ENCODE measurements at regions not wholly inside any gene's neighbourhood (a gene's known extent, or its start where the extent isn't known, plus 50 kb on each side); places are given as distances from the start of the nearest gene placed in this dataset.
"Not testable (repeated sequence)": the region's sequence is repeated elsewhere in the genome, so short reads cannot be mapped to it uniquely, and the experiment has no call there.

DNA sequence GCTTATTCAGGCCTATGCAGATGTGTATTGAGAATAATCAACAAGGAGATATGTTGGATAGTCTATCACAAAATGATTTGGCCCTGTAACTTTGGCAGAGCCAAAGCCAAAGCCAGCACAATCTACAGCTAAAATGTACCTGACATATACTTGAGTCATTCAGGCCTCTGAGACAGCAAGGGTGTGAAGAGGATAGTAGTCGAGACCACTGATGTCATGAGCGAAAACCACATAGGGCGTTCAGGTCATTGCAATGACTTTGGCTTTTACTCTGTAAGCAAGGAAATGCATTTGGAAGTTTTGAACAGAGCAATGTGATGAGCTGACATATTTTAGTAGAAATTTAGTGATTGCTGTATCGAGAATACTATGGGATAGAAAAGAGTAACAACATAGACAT, 579.6 kb downstream of the AMY1C start:
- Histone ChIP-seq H3K4me3 (ENCODE audit: low read length) (no peak overlapping the region), H3K9me3 (ENCODE audit: control insufficient read depth, low read depth, low read length) (no peaks in the 10 kb centered on the region), H3K27me3 (ENCODE audit: control insufficient read depth, insufficient read depth, low read length) (no peaks in the 10 kb centered on the region), H3K9ac (ENCODE audit: low read length) (no peak overlapping the region), H3K4me1 (ENCODE audit: control insufficient read depth, low read depth, low read length) (no peaks in the 10 kb centered on the region), H3K36me3 (ENCODE audit: control insufficient read depth, low read depth, low read length) (no peaks in the 10 kb centered on the region), H3K27ac (ENCODE audit: low read length) (no peak overlapping the region)

DNA sequence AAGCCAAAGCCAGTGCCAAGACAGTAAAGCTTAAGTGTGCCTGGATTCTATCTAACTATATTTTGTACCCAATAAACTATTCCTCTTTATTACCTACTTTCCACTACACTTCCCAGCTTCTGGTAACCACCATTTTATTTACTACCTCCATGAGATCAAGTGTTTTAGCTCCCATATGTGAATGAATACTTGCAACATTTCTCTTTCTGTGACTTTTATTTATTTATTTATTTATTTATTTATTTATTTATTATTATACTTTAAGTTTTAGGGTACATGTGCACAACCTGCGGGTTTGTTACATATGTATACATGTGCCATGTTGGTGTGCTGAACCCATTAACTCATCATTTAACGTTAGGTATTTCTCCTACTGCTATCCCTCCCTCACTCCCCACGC, 582.1 kb downstream of the AMY1C start:
- Histone ChIP-seq H3K4me1 (ENCODE audit: control insufficient read depth, low read depth, low read length) (no peaks in the 10 kb centered on the region), H3K27me3 (ENCODE audit: control insufficient read depth, insufficient read depth, low read length) (no peaks in the 10 kb centered on the region), H3K4me3 (ENCODE audit: low read length) (no peak overlapping the region), H3K9me3 (ENCODE audit: control insufficient read depth, low read depth, low read length) (no peaks in the 10 kb centered on the region), H3K9ac (ENCODE audit: low read length) (no peak overlapping the region), H3K27ac (ENCODE audit: low read length) (no peak overlapping the region), H3K36me3 (ENCODE audit: control insufficient read depth, low read depth, low read length) (no peaks in the 10 kb centered on the region)

DNA sequence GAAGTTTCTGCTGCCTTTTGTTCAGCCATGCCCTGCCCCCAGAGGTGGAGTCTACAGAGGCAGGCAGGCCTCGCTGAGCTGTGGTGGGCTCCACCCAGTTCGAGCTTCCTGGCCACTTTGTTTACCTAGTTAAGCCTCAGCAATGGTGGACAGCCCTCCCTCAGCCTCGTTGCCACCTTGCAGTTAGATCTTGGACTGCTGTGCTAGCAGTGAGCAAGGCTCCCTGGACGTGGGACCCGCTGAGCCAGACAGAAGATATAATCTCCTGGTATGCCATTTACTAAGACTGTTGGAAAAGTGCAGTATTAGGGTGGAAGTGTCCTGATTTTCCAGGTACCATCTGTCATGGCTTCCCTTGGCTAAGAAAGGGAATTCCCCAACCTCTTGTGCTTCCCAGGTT, 588.2 kb downstream of the AMY1C start:
- H3K9me3 ChIP-seq (ENCODE audit: control insufficient read depth, low read depth, low read length); H3K9ac ChIP-seq (ENCODE audit: low read length); H3K36me3 ChIP-seq (ENCODE audit: control insufficient read depth, low read depth, low read length); H3K4me1 ChIP-seq (ENCODE audit: control insufficient read depth, low read depth, low read length); H3K27me3 ChIP-seq (ENCODE audit: control insufficient read depth, insufficient read depth, low read length); H3K27ac ChIP-seq (ENCODE audit: low read length); H3K4me3 ChIP-seq (ENCODE audit: low read length): not testable (repeated sequence)

DNA sequence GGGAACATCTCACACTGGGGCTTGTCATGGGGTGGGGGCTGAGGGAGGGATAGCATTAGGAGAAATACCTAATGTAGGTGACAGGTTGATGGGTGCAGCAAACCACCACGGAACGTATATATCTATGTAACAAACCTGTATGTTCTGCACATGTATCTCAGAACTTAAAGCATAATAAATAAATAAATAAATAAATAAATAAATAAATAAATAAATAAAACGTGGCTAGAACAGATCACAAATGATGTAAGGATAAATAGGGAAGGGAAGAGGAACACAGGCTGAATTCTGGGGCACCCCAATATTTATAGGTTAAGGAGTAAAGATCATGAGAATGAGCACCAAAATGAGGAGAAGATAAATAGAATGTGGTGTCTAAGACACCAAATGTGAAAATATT, 592.2 kb downstream of the AMY1C start:
- no peaks in the 10 kb centered on the region for H3K36me3 ChIP-seq (ENCODE audit: control insufficient read depth, low read depth, low read length)
- no peak overlapping the region for H3K4me3 ChIP-seq (ENCODE audit: low read length)
- H3K9me3 ChIP-seq (ENCODE audit: control insufficient read depth, low read depth, low read length): no peaks in the 10 kb centered on the region
- no peak overlapping the region for H3K27ac ChIP-seq (ENCODE audit: low read length)
- no peak overlapping the region for H3K9ac ChIP-seq (ENCODE audit: low read length)
- H3K4me1 ChIP-seq (ENCODE audit: control insufficient read depth, low read depth, low read length): no peaks in the 10 kb centered on the region
- H3K27me3 ChIP-seq (ENCODE audit: control insufficient read depth, insufficient read depth, low read length): no peaks in the 10 kb centered on the region

DNA sequence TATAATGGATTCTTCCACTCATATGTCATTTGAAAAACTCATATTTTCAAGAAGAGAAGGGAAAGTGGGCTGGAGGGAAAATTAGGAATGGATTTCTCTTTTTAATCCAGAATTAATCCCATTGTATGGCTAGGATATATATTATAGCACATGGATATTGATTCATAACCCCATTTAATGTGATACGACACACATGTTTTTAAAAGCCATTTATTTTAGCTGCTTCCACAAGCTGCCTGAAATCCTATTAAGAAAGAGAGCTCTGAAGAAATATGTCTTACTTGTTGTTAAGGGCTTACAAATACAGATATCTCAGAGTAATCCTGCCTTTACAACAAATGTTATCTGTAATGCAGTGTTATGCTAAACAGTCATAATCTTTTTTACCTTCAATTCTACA, 598.6 kb downstream of the AMY1C start:
- Histone ChIP-seq H3K27ac (ENCODE audit: low read length) (no peak overlapping the region), H3K4me1 (ENCODE audit: control insufficient read depth, low read depth, low read length) (no peaks in the 10 kb centered on the region), H3K27me3 (ENCODE audit: control insufficient read depth, insufficient read depth, low read length) (no peaks in the 10 kb centered on the region), H3K4me3 (ENCODE audit: low read length) (no peak overlapping the region), H3K36me3 (ENCODE audit: control insufficient read depth, low read depth, low read length) (no peaks in the 10 kb centered on the region), H3K9ac (ENCODE audit: low read length) (no peak overlapping the region), H3K9me3 (ENCODE audit: control insufficient read depth, low read depth, low read length) (no peaks in the 10 kb centered on the region)

DNA sequence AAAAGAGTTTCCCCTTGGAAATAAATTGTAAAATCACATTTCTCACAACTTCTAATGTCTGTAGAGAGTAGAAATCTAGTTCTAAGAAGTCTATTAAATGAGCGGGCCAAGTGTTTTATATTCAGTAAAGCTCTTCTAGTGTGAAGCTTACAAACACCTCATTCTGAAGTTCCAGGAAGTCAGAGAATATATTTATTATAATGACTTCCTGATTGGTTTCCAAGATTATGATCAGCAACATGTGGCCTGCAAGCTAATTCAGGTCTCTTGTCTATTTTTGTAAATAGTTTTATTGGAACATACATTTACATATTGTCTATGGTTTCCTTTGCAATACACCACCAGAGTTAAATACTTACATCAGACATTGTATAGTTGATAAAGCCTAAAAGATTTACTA, 603.9 kb downstream of the AMY1C start:
- Histone ChIP-seq H3K36me3 (ENCODE audit: control insufficient read depth, low read depth, low read length) (no peaks in the 10 kb centered on the region), H3K4me1 (ENCODE audit: control insufficient read depth, low read depth, low read length) (no peaks in the 10 kb centered on the region), H3K27ac (ENCODE audit: low read length) (no peak overlapping the region), H3K9ac (ENCODE audit: low read length) (no peak overlapping the region), H3K9me3 (ENCODE audit: control insufficient read depth, low read depth, low read length) (no peaks in the 10 kb centered on the region), H3K27me3 (ENCODE audit: control insufficient read depth, insufficient read depth, low read length) (no peaks in the 10 kb centered on the region), H3K4me3 (ENCODE audit: low read length) (no peak overlapping the region)

DNA sequence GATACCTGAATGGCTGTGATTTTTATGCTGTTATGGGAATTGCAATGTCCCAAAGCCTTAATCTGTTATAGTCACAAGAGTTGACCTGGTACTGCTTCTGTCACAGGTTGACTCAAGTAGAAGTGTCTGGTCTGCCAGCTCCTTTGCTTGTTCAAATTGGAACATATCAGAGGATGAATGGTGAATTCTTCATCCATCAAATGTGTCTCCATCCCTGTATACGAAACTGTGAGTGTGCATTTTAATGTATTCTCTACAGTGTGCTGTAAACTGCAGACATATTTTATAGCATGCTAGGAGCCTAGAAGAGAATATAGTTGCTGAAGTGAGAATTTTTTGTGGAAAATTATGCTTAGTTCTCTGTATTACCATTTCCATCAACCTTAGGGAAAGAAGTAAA, 608.4 kb downstream of the AMY1C start:
- no peaks in the 10 kb centered on the region for H3K4me1 ChIP-seq (ENCODE audit: control insufficient read depth, low read depth, low read length)

DNA sequence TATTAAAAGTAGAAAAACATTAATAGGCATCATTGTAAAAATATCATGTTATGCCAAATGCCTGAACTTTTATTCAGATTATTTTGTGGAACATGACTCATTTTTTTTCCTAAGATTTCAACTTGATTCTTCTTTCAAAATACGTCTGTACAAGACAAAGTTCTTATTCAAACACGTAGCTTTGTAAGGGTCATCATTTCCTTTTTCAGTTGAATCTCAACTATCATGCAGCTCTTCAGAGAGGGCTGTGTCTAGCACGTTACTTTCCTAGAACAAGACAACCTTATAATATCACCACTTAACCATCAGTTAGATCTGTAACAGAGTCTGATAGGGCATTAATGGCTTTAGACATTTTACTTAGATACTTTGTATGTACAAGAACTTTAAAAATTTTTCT, 608.9 kb downstream of the AMY1C start:
- Histone ChIP-seq H3K4me1 (ENCODE audit: control insufficient read depth, low read depth, low read length) (no peaks in the 10 kb centered on the region), H3K27ac (ENCODE audit: low read length) (no peak overlapping the region), H3K4me3 (ENCODE audit: low read length) (no peak overlapping the region), H3K9me3 (ENCODE audit: control insufficient read depth, low read depth, low read length) (no peaks in the 10 kb centered on the region), H3K27me3 (ENCODE audit: control insufficient read depth, insufficient read depth, low read length) (no peaks in the 10 kb centered on the region), H3K9ac (ENCODE audit: low read length) (no peak overlapping the region), H3K36me3 (ENCODE audit: control insufficient read depth, low read depth, low read length) (no peaks in the 10 kb centered on the region)

More for the DNA sequence above, 608.4 kb downstream of the AMY1C start:
- Histone ChIP-seq H3K9ac (ENCODE audit: low read length) (no peak overlapping the region), H3K27me3 (ENCODE audit: control insufficient read depth, insufficient read depth, low read length) (no peaks in the 10 kb centered on the region), H3K27ac (ENCODE audit: low read length) (no peak overlapping the region), H3K9me3 (ENCODE audit: control insufficient read depth, low read depth, low read length) (no peaks in the 10 kb centered on the region), H3K36me3 (ENCODE audit: control insufficient read depth, low read depth, low read length) (no peaks in the 10 kb centered on the region), H3K4me3 (ENCODE audit: low read length) (no peak overlapping the region)

DNA sequence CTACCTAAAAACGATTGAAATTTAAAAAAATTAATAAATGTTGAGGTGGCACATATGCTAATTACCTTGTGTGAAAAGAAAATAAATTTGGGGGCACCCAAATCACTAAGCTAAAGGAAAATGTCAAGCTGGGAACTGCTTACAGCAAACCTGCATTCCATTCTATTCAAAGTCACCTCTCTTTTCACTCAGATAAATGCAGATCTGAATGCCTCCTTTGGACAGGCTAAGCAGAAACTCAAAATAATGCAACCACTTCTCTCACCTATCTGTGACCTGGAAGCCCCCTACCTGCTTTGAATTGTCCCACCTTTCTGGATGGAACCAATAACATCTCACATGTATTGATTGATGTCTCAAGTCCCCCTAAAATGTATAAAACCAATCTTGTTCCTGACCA, 628.7 kb downstream of the AMY1C start:
- no peak overlapping the region for H3K4me3 ChIP-seq (ENCODE audit: low read length)
- H3K27me3 ChIP-seq (ENCODE audit: control insufficient read depth, insufficient read depth, low read length): no peaks in the 10 kb centered on the region
- no peak overlapping the region for H3K27ac ChIP-seq (ENCODE audit: low read length)
- H3K36me3 ChIP-seq (ENCODE audit: control insufficient read depth, low read depth, low read length): no peaks in the 10 kb centered on the region
- H3K9me3 ChIP-seq (ENCODE audit: control insufficient read depth, low read depth, low read length): no peaks in the 10 kb centered on the region
- no peak overlapping the region for H3K9ac ChIP-seq (ENCODE audit: low read length)
- no peaks in the 10 kb centered on the region for H3K4me1 ChIP-seq (ENCODE audit: control insufficient read depth, low read depth, low read length)

DNA sequence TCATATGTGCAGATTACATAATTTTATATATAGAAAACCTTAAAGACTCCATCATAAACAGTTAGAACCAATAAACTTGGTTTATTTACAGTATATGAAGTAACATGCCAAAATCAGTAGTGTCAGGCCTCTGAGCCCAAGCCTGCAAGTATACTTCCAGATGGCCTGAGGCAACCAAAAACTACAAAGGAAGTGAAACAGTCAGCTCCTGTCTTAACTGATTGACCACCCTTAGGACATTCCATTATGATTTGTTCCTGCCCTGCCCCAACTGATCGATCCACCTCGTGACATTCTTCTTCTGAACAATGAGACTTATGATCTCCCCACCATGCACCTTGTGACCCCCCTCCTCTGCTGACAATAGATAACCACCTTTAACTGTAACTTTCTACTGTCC, 630.3 kb downstream of the AMY1C start:
- Histone ChIP-seq H3K4me3 (ENCODE audit: low read length) (no peak overlapping the region), H3K4me1 (ENCODE audit: control insufficient read depth, low read depth, low read length) (no peaks in the 10 kb centered on the region), H3K27ac (ENCODE audit: low read length) (no peak overlapping the region), H3K9me3 (ENCODE audit: control insufficient read depth, low read depth, low read length) (no peaks in the 10 kb centered on the region), H3K27me3 (ENCODE audit: control insufficient read depth, insufficient read depth, low read length) (no peaks in the 10 kb centered on the region), H3K36me3 (ENCODE audit: control insufficient read depth, low read depth, low read length) (no peaks in the 10 kb centered on the region), H3K9ac (ENCODE audit: low read length) (no peak overlapping the region)

DNA sequence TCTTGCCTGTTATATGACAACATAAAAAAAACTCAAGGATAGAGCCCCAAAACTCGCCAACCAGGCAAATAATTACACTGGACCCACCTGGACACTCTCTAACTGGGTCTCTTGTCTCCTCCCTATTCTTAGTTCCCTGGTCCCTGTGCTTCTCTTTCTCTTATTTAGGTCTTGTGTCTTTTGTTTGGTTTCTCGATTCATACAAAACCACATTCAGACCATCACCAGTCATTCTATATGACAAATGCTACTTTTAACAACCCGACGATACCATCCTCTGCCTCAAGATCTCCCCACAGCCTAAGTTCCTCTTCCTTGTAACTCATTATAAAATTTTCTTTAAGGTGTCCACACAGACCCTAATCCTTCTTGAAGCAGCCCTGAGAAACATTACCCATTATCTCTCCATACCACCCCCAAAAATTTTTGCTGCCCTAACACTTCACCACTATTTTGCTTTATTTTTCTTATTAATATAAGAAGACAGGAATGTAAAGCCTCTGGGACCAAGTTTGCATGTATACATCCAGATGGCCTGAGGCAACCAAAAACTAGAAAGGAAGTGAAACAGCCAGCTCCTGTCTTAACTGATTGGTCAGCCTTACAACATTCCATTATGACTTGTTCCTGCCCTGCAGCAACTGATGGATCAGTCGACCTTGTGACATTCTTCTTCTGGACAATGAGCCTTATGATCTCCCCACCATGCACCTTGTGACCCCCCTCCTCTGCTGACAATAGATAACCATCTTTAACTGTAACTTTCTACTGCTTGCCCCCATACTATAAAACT, 638.2 kb downstream of the AMY1C start:
- Histone ChIP-seq H3K4me1 (ENCODE audit: control insufficient read depth, low read depth, low read length) (no peaks in the 10 kb centered on the region), H3K9ac (ENCODE audit: low read length) (no peak overlapping the region), H3K36me3 (ENCODE audit: control insufficient read depth, low read depth, low read length) (no peaks in the 10 kb centered on the region), H3K4me3 (ENCODE audit: low read length) (no peak overlapping the region), H3K27ac (ENCODE audit: low read length) (no peak overlapping the region), H3K9me3 (ENCODE audit: control insufficient read depth, low read depth, low read length) (no peaks in the 10 kb centered on the region), H3K27me3 (ENCODE audit: control insufficient read depth, insufficient read depth, low read length) (no peaks in the 10 kb centered on the region)

DNA sequence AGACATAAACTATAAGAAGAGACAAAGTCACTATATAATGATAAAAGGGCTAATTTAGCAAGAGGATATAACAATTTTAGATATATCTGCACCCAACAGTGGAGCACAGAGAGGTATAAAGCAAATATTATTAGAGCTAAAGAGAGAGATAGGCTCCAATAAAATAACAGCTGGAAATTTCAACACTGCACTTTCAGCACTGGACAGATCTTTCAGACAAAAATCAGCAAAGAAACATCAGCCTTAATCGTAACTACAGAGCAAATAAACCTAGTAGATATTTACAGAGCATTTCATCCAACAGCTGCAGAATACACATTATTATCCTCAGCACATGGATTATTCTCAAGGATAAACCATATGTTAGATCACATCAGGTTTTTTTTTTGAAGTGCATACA, 642.9 kb downstream of the AMY1C start:
- Histone ChIP-seq H3K9ac (ENCODE audit: low read length) (no peak overlapping the region), H3K9me3 (ENCODE audit: control insufficient read depth, low read depth, low read length) (no peaks in the 10 kb centered on the region), H3K4me1 (ENCODE audit: control insufficient read depth, low read depth, low read length) (no peaks in the 10 kb centered on the region), H3K27ac (ENCODE audit: low read length) (no peak overlapping the region), H3K36me3 (ENCODE audit: control insufficient read depth, low read depth, low read length) (no peaks in the 10 kb centered on the region), H3K27me3 (ENCODE audit: control insufficient read depth, insufficient read depth, low read length) (no peaks in the 10 kb centered on the region), H3K4me3 (ENCODE audit: low read length) (no peak overlapping the region)

Data from iPS-18a (cell line).